Fibroblast of lung (primary cell): ENCODE measurements at regions not wholly inside any gene's neighbourhood (a gene's known extent, or its start where the extent isn't known, plus 50 kb on each side); places are given as distances from the start of the nearest gene placed in this dataset.

Experiments
- DNase-seq, 2 donors: peaks; one replicate each; pipeline versions ENCODE4 v3.0.0 to v3.0.0-alpha.2; 2010; ENCODE audit warnings: low read depth in 2 of 2
- H2AFZ ChIP-seq: 2 replicates; pipeline ENCODE4 v1.5.1; 2012; ENCODE audit warnings: low read length, control low read depth, inconsistent platforms
- H3K27ac ChIP-seq: 2 replicates; pipeline ENCODE4 v1.5.1; 2011; ENCODE audit warnings: low read length, control low read depth; ENCODE audit not compliant: insufficient read depth
- H3K27me3 ChIP-seq: 2 replicates; pipeline ENCODE4 v1.5.1; 2011; ENCODE audit warnings: mild to moderate bottlenecking, low read length; ENCODE audit not compliant: control insufficient read depth, insufficient read depth
- H3K36me3 ChIP-seq: 2 replicates; pipeline ENCODE4 v1.5.1; 2011; ENCODE audit warnings: low read length; ENCODE audit not compliant: control insufficient read depth, insufficient read depth
- H3K4me1 ChIP-seq: 2 replicates; pipeline ENCODE4 v1.5.1; 2011; ENCODE audit warnings: low read length; ENCODE audit not compliant: control insufficient read depth, insufficient read depth; ENCODE audit errors: extremely low read depth
- H3K4me2 ChIP-seq: 2 replicates; pipeline ENCODE4 v1.5.1; 2011; ENCODE audit warnings: low read length, control low read depth; ENCODE audit not compliant: insufficient read depth; ENCODE audit errors: extremely low read depth
- H3K4me3 ChIP-seq, 4 experiments: fragments of 200-600 bp in 1 of 4; sonication (generic) in 1 of 4; replicated peaks in 1 of 4; 2 replicates each; pipeline ENCODE4 v1.5.1; 2011 to 2016; ENCODE audit warnings: low read length in 4 of 4, low read depth in 3 of 4, mild to moderate bottlenecking in 3 of 4, control low read depth in 2 of 4, inconsistent platforms in 1 of 4, mixed read lengths in 1 of 4; ENCODE audit not compliant: insufficient read depth in 1 of 4; ENCODE audit errors: control extremely low read depth in 1 of 4
- H3K79me2 ChIP-seq: 2 replicates; pipeline ENCODE4 v1.5.1; 2012; ENCODE audit warnings: mild to moderate bottlenecking, low read length, inconsistent platforms; ENCODE audit not compliant: control insufficient read depth, insufficient read depth
- H3K9ac ChIP-seq: 2 replicates; pipeline ENCODE4 v1.5.1; 2011; ENCODE audit warnings: mild to moderate bottlenecking, low read length, control low read depth; ENCODE audit not compliant: insufficient read depth
- H3K9me3 ChIP-seq: 2 replicates; pipeline ENCODE4 v1.5.1; 2012; ENCODE audit warnings: low read depth, low read length; ENCODE audit not compliant: control insufficient read depth, insufficient read depth
- H4K20me1 ChIP-seq: 2 replicates; pipeline ENCODE4 v1.5.1; 2011; ENCODE audit warnings: low read length; ENCODE audit not compliant: control insufficient read depth, insufficient read depth; ENCODE audit errors: extremely low read depth
- CTCF ChIP-seq, 2 donors: IDR thresholded peaks in 1 of 2; conservative IDR thresholded peaks in 1 of 2; 1 replicate in 1 of 2; 2 replicates in 1 of 2; pipeline ENCODE4 v1.5.1; 2011 to 2012; ENCODE audit warnings: low read length in 2 of 2, control low read depth in 1 of 2, inconsistent platforms in 1 of 2, low read depth in 1 of 2, mild to moderate bottlenecking in 1 of 2
- EZH2 ChIP-seq: IDR thresholded peaks from 2 replicates; pipeline ENCODE4 v1.5.1; 2012; ENCODE audit warnings: low read length, control low read depth, mild to moderate bottlenecking; ENCODE audit errors: missing control alignments

- H4K20me1 ChIP-seq, result no peaks in the 10 kb centered on the region
- H3K27me3 ChIP-seq, result no peaks in the 10 kb centered on the region
- no peak overlapping the region for H3K4me3 ChIP-seq
- no peak for TF ChIP-seq EZH2
- TF ChIP-seq CTCF (conservative IDR thresholded peaks at IDR 0.05 in 1 of 2, IDR thresholded peaks at IDR 0.05 in 1 of 2; ENCODE audit: low read depth in 1 of 2, low read length in 2 of 2), result no peak
- H3K27ac ChIP-seq, result no peak overlapping the region
- no peak overlapping the region for H3K4me2 ChIP-seq
- H3K36me3 ChIP-seq, result no peaks in the 10 kb centered on the region
- H3K79me2 ChIP-seq, result no peaks in the 10 kb centered on the region
- no peak for DNase-seq
- H3K9me3 ChIP-seq, result no peaks in the 10 kb centered on the region
- H3K9ac ChIP-seq, result no peak overlapping the region
- no peaks in the 10 kb centered on the region for H3K4me1 ChIP-seq
- no peak overlapping the region for H2AFZ ChIP-seq
Measured at GRCh38 chrY:7447881-7448516, 536.4 kb upstream of the AMELY start.

- H3K9ac ChIP-seq, result no peak overlapping the region
- DNase-seq, result no peak
- H3K9me3 ChIP-seq, result no peaks in the 10 kb centered on the region
- no peak overlapping the region for H3K27ac ChIP-seq
- no peak overlapping the region for H2AFZ ChIP-seq
- TF ChIP-seq EZH2 (no peak), CTCF (conservative IDR thresholded peaks at IDR 0.05 in 1 of 2, IDR thresholded peaks at IDR 0.05 in 1 of 2; ENCODE audit: low read depth in 1 of 2, low read length in 2 of 2) (no peak)
- no peaks in the 10 kb centered on the region for H3K4me1 ChIP-seq
- no peaks in the 10 kb centered on the region for H3K36me3 ChIP-seq
- H3K4me2 ChIP-seq, result no peak overlapping the region
- no peak overlapping the region for H3K4me3 ChIP-seq
- no peaks in the 10 kb centered on the region for H3K27me3 ChIP-seq
- no peaks in the 10 kb centered on the region for H4K20me1 ChIP-seq
- no peaks in the 10 kb centered on the region for H3K79me2 ChIP-seq
Measured at GRCh38 chrY:7444141-7444540, 532.6 kb upstream of the AMELY start.

GRCh38 chrY:7440796-7441530 is 529.4 kb upstream of the AMELY start:
- H3K27ac ChIP-seq, result no peak overlapping the region
- H2AFZ ChIP-seq, result no peak overlapping the region
- no peak overlapping the region for H3K4me2 ChIP-seq
- H3K9ac ChIP-seq, result no peak overlapping the region
- no peak overlapping the region for H3K4me3 ChIP-seq
- H3K9me3 ChIP-seq, result no peaks in the 10 kb centered on the region
- no peaks in the 10 kb centered on the region for H3K36me3 ChIP-seq
- no peaks in the 10 kb centered on the region for H3K79me2 ChIP-seq
- H3K27me3 ChIP-seq, result no peaks in the 10 kb centered on the region
- no peak for DNase-seq
- no peaks in the 10 kb centered on the region for H4K20me1 ChIP-seq
- no peak for TF ChIP-seq EZH2
- TF ChIP-seq CTCF (conservative IDR thresholded peaks at IDR 0.05 in 1 of 2, IDR thresholded peaks at IDR 0.05 in 1 of 2; ENCODE audit: low read depth in 1 of 2, low read length in 2 of 2), result no peak
- no peaks in the 10 kb centered on the region for H3K4me1 ChIP-seq
